ENCODE measurements at regions not wholly inside any gene's neighbourhood (a gene's known extent, or its start where the extent isn't known, plus 50 kb on each side); places are given as distances from the start of the nearest gene placed in this dataset.

DNA sequence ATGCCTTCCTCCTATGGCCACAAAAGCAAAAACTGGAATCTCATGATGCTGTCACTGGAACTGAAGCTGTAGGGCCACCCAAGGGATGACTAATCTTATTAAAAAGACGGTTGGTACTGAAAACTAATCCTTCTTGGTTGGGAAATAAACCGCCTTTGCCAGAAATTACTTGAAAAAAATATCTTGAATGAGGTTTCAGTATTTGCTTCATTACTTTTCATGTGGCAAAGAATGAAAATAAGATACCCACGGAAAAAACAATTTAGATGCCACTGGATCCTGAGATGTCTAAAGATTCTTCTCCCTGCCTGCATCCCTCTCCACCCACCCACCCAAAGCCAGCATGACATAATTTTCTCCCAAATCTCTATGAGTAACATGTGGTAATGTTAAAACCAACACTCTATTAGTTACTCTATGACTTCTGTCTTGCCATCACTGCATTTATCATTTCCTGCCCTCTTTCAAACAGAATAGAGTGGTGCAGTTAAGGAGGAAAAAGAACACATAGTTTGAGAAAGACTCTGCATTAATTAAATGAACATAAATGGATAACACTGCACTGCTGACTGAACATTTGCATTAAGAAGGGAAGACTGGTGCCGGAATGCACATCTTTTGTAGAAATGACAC is 111.8 kb upstream of the DPH6 start:
- DNase-seq (ENCODE audit: low read depth in 3 of 3): no peak

DNA sequence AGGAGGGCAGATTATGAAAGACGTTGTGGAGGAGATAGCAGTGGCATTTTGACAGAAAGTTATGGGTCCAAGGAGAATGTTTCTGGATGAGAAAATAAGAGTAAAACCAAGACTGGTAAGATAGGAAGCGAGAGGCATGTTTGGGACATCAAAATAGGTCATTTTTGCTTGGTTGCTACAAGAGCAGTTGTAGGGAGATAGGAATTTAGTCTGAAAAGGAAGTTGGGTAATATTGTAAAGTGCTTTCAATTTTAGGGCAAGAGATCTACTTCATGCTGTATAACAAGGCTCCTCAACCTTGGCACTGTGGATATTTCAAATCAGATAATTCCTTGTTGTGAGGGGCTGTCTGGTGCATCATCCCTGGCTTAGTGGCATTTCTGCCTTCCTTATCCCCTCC is 118.0 kb upstream of the DPH6 start:
- no peak for DNase-seq (ENCODE audit: low read depth in 3 of 3)

DNA sequence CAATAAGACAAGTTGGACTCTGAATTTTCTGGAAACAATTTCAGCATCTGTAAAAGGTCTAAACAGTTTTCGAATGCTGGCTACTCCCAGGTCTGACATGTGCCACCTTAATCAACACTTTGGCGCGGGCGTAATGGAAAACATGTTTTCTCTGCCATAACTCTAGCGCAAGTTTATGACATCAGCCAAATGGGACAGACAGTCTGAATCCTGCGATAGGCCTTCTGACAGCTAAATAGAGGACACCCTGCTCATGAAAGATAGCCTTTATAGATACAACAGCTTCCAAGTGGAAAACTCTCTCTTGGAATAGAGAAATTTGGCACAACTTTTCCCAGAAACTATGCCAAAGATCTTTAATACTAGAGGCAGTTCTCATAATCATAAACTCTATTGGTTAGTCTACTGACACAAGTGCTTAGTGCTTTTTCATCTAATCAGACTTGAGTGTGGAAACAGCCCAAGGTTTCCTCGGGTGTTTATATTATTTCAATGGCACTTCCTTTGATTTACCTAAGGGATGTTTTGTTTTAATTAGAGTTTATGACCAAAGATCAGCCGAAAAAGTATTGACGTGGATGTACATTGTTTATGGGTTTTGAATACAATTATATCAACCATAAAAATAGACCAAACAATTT is 120.1 kb upstream of the DPH6 start:
- DNase-seq (ENCODE audit: low read depth in 3 of 3): no peak

DNA sequence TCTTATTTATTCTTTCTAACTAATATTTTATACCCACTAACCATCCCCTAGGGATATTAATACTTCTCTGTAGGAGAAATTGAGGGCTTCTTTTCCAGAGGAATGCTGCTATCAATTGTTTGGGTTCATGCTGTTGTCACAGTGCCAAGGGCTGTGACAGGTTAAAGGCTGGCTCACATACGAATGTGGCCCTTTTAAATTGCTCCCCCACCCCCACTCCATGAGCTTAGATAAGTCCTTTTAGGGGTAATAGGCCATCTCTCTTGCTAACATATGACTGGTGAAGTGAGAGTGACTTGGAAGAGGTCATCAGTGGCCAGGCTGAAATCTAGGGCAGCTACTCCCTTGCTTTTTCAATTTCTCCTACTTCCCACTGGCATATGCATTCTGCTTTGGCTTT is 121.9 kb upstream of the DPH6 start:
- no peak for DNase-seq (ENCODE audit: low read depth in 3 of 3)

DNA sequence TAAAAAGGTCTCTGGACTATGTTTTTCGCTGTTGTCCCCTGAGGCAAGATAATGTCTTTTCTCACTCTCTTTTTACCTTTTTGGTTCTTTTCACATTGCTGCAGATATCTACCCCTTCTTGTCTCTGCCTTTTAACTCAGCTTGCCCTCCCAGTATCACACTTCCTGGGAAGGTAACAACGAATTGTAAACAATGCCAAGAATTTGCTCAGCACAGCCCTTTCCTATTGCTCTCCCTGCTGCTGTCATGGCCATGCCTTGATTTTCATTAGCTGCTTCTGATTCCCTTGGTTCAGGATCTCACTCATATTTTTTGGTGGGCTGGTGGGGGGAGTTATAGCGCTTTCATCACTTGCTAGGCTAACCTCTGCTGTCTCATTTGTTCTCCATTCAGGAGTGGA is 123.1 kb upstream of the DPH6 start:
- DNase-seq (ENCODE audit: low read depth in 3 of 3): no peak

DNA sequence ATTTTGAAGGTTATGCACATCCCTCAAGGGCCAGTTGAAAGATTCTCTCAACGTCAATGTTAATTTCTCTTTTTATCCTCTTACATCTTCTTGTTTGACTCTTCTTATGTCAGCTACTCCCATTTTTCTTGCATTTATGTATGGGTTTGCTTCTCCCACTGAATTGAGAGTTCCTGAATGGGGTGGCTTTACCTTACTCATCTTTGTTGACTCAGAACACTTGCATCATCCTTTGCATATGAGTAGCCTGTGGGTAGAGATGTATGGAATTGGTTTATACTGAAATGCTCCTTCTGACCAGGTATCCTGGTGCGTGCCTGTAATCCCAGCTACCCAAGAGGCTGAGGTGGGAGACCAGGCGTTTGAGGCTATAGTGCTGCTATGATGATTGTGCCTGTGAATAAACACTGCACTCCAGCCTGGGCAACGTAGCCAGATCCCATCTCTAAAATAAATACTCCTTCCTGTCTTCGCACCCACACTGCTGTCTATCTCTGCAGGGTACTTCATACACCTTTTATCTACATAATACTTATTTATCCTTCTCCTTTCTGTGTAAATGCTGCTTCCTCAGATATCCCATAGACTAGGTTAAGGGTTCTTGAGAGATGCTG is 123.6 kb upstream of the DPH6 start:
- no peak for DNase-seq (ENCODE audit: low read depth in 3 of 3)

DNA sequence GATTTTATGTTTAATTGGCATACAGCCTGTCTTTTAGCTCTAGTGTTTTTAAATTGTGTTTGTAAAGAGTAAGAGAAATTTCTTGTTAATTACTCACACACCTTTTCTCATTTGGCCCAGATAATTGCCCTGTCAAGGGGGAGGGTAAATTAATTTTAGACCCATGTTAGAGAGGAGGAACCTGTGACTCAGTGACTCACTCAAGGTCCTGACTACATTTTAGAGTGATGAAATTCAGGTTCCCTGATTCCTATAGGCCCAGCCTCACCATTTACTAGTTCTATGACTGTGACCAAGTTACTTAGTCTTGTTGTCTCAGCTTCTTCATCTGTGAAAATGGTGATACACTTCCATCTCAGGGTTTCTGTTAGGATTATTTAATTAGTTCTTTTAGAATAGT is 125.2 kb upstream of the DPH6 start:
- no peak for DNase-seq (ENCODE audit: low read depth in 3 of 3)

DNA sequence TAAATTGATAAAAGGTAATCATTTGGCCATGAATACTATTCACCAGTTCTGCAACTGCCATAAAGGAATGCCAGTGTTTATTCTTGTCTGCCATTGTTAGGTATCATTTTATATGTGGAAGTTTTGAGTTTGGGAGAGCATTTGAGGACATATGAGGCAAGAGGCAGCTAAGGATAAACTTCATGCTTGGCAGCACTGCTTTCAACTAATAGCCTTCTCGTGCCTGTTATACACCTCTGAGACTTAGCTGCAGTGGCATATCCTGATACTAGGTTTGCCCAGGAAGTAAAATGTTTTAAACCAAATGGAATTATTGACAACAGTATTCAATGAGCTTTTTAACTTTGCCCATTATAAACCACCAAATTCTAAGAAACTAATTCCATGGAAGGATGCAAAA is 126.0 kb upstream of the DPH6 start:
- no peak for DNase-seq (ENCODE audit: low read depth in 3 of 3)

DNA sequence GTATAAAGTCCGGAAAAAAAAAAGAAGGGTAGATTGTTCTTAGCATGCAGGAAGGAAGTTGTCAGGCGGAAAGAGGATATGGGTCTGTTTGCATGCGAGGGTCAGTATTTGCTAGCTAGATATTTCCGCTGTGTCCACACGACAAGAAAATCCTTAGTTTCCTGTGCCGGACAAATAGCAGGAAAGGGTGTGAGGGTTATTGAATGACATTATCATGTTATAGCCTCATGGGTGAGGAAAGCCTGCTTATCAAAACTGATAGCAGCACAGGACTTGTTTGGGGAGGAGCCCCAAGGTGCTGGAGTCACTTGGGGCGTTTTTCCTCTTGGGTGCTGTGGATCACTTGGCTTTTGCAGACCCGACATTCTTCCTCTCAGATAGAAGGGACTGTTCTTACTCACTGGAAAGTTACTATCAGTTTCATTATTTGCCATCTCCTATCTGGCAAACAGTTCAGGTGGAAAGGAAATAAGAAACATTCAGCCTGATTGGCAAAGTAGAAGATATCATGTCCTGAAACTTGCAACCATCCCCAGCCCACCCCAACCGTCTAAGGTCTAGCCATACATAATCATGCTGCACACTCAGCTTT is 127.2 kb upstream of the DPH6 start:
- no peak for DNase-seq (ENCODE audit: low read depth in 3 of 3)

DNA sequence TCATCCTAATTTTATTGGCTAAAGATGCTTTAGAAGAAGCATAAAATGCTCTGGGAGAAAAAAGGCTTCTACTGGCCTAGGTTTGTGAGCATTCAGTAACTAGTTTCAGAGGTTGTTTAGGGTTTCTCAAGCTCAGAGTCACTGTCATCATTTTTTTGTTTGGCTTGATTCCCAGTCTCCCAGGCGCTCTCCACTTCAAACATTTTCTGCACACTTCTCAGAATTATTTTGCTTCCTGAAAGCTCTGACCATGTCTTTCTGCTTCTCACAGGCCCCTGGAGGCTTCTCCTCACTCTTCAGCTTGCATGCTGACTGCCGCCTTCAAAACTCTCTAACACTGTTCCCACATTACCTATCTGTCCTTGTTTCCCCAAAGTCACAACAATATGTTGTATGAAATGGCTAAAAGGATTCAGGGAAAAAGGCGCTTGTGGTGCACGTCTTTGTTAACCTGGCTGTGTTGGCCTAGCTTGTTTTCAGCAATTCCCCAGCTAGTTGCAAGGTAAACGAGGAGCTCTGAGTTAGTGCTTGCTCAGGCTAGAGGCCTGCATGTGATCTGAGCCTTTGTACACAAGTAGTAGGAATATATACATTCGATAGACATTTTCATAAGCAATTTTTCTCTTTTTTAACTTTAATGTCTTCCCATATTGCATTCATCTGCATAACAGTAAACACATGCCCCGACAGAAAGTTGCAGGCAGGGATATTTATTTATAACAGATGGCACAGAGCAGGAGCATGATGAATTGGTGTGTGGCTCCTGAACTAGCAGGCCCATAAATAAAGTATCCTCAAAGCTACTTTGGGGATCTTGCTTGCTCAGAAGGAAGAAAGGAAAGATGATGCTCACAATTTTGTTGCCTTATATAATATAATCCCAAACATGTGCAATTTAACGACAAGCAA is 129.2 kb upstream of the DPH6 start:
- no peak for DNase-seq (ENCODE audit: low read depth in 3 of 3)

DNA sequence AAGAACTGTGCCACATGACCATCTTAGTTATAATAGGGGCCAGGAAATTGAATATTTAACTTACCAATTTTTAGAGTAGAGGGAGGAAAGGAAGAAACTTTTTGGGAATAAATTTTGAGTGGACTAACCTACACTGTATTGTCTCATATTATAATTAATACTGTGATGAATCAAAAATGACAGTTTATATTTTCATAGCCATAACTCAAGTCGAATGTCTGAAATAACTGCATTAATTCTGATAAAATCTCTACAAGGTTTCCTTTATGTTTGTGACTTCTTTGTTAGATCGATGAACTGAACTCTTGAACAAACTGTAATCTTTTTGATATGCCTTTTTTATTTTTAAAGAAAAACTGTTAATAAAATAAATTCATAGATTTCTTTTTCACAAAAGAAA is 132.8 kb upstream of the DPH6 start:
- no peak for DNase-seq (ENCODE audit: low read depth in 3 of 3)

DNA sequence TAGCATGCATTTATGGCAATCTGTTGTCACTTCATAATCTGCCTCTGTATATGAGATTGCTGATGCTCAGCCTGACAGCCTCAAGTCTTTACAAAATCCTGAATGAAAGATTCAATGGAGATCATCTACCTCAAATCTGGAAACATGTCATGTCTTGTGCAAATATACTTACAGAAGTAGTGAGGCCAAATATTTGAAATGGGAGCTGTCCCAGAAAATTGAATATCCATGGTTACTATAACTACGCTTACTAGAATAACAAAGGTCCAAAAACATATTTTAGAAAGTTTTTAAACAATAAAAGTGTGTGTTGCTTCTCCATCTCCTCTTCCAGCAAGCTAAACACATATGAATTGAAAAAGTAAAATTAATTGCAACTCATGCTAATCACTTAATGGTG is 133.2 kb upstream of the DPH6 start:
- no peak for DNase-seq (ENCODE audit: low read depth in 3 of 3)

DNA sequence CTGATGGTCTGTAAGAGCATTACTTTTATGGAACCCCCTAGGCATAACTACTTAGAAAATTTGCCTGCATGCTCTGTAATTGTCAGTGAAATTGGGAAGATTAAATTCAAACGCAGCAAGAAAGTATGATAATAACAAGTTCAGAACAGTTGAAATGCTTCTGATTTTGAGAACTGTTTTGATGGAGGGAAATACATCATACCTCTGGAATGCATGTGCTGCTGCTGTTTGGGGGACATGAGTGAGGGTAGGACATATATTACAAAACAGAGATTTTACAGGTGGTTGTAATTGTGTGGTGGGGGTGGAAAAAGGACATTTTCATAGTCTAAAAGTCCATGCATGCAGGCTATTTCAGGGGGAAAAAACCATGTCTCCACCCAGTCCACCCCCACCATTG is 135.0 kb upstream of the DPH6 start:
- no peak for DNase-seq (ENCODE audit: low read depth in 3 of 3)

DNA sequence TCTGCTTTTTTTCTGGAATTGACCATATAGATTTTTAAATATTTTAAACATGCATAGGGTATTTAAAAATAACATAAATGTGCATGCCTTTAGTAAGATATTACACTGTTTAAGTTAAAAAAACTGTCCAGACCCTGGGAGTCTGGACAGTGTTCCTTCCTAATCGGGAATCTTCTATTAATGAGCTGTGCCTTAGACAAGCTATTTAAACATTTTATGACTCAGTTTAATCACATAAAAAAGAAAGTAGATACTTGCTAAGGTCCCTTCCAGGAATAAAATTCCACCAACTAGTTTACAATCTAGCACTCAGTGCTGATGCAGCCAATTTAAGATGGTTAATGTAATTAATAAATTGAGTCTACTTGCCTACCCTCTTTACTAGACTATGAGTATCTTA is 140.4 kb upstream of the DPH6 start:
- no peak for DNase-seq (ENCODE audit: low read depth in 3 of 3)

DNA sequence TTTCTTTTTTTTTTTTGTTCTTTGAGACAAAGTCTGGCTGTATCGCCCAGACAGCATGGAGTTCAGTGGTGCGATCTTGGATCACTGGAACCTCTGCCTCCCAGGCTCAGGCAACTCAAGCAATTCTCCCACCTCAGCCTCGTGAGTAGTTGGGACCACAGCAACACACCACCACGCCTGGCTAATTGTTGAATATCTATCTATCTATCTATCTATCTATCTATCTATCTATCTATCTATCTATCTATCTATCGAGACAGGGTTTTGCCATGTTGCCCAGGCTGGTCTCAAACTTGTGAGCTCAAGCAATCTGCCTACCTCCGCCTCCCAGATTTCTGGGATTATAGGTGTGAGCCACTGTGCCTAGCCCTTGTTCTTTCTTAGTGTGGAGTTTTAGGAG is 143.3 kb upstream of the DPH6 start:
- no peak for DNase-seq (ENCODE audit: low read depth in 3 of 3)

DNA sequence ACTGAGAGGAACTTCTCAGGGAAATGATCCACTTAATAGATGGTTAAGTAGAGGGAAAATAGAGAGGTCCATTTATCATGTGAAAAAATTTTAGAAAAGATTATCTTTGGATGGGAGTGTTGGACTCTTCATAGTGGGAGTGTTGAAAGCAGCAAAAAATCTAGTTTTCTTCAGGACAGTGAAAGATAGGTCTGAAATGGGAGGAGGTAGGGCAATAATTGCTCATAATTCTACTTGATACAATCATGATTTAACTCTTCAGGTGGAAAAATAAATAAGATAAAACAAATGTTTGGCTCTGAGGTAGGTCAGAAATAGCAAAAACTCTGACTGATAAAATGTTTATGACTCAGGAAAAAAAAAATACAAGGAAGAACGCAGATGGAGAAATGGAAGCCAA is 144.1 kb upstream of the DPH6 start:
- no peak for DNase-seq (ENCODE audit: low read depth in 3 of 3)

DNA sequence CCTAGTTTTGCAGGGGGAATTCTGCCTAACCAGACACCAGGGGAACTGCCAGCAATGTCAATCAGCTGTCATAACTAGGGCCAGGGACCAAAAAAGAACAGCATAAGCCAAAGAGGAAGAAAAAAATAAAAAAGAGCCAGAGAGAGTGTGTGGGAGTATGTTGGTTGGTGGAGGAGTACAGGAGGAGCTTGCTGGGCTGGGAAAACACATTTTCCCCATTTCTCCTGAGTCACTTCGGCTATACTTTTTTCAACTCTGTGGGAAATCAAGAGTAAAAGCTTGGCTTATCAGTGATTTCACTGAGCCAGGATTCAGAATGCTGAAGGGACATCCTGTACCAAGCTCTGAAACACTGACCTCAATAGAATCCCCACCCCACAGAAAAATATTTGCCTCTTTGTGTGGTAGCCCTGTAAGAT is 144.7 kb upstream of the DPH6 start:
- DNase-seq (ENCODE audit: low read depth in 3 of 3): no peak

DNA sequence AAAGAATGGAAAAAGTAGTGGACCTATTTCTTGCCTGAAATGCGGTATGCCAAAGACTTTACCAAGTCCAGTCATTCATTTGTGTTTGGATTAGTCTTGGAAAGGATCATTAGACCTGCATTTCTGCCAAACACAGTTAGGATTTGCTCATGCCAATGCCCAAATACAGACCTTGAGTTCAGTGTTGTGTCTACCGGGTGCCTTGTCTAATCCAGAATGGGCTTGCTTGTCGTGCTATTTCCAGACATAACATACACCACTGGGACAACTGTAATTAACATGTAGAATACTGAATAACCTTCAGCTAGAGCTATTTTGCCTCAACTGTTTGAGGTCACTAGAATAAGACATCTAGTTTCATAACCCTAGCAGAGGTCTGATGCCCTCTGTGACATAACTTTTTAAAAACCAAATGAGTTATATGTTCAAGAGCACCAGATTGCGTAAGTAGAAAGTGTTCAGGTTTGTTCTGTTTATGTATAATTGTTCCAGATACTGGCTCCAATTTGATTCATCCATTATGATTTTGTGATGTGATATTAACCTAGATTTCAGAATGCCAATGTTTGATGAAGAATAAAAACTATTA is 145.3 kb upstream of the DPH6 start:
- DNase-seq (ENCODE audit: low read depth in 3 of 3): no peak

DNA sequence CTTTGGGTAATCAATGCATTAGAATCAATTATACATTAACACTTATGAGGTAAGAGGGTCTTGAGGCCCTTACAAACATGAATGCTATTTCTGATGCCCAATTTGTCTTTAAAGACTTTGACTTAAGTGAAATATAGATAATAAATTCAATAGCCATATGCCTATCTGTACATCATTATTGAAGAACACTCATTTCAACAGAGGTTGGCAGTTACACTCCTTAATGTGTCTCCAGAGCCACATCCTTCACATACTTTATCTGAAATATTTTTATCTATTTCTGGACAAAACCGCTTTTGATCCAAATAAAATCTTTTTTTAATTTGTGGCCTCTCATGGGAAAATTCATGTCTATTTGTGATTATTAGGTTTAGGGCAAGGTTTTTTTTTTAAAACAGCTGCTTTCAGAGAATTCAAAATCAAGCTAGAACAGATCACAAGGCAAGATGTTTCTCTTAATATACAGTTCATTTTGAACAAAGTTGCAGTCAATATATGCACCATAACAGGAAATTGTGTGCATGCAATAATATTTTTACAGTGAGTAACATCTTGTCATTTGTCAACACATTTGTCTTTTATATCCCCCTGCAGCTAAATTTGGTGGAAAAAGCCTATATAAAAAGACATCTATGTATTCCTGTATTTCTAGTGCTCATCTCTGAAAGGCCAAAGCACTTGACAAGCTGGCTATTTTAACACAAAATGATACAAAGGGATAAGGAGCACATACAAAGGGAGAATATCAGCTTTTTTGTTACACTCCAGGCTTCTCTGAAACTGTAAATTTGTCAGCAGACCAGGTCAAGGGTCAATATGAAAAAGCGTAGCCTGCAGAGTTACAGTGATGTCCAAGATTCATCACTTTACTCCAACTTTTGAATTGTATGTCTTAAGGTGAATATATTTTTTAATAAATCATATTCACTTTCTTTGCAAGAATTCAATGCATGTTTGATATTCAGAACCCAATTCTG is 146.2 kb upstream of the DPH6 start:
- no peak for DNase-seq (ENCODE audit: low read depth in 3 of 3)

DNA sequence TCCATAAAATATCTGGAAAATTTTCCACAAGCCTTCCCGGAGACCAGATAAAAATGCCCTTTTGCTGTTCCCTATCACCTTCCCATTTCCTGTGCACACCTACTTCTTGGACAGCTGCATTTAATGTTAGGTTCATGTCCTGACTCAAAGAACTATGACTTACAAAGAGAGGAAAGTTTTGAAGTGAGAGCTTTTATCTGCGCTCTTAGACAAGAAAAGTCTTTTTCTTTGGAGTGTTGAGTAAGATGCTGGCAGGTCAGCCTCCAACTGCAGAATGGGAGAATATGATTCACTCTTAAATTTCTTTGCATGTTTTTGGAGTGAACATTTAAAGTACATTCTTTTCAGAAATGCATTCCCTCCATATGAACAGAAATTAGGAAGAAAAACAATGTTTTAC is 147.3 kb upstream of the DPH6 start:
- DNase-seq (ENCODE audit: low read depth in 3 of 3): no peak

DNA sequence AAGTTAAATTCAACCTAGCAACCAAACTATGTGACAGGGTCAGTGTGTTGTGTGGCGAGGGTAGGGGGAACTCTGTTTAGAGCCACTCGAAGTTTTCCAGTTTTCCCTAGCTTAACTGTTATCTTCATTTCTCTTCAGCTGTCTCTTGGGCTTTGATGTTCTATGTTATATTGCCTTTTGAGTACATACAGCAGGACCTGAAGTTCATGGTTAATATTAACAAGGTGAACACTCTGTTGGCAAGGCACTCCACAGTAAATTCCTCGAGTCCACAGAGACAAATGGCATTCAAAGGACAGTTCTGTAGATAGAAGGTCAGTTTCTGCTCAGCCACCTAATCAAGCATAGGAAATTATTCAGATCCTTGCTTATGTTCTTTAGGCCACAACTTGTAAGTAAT is 147.9 kb upstream of the DPH6 start:
- no peak for DNase-seq (ENCODE audit: low read depth in 3 of 3)

All from stimulated activated CD4-positive, alpha-beta T cell treated with anti-CD3 and anti-CD28 coated beads, TNF-alpha, amount 100 ng/mL, for 4 hours (primary cell).